SIG-M5 (cell line): ENCODE measurements at regions not wholly inside any gene's neighbourhood (a gene's known extent, or its start where the extent isn't known, plus 50 kb on each side); places are given as distances from the start of the nearest gene placed in this dataset.
"Not testable (repeated sequence)": the region's sequence is repeated elsewhere in the genome, so short reads cannot be mapped to it uniquely, and the experiment has no call there.

Source experiments
- DNase-seq: peaks from one replicate; lab custom pipeline; 2025; lab: John Stamatoyannopoulos, UW

- DNase-seq: no peak
Observed at GRCh38 chr13:50644081-50644871, 199.2 kb downstream of the DLEU7 start.

DNA sequence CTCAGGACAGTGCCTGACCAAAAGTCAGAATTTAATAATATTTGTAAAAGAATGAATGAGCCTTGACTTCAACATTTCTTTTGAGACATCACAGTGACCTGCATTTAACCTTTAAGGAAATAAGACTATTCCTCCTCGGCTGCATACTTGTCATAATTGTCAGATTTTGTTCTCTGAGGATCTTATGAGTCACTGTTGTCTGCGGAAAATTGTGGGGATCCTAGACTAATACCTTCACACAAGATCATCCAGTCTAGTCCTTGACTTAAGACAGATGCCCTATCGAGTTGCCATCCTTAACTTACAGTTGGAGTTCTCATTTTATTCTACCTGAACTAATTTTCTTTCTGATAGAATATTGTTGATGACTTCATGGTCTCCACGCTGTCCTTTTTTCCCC lies 198.4 kb downstream of the DLEU7 start:
- no peak for DNase-seq

DNA sequence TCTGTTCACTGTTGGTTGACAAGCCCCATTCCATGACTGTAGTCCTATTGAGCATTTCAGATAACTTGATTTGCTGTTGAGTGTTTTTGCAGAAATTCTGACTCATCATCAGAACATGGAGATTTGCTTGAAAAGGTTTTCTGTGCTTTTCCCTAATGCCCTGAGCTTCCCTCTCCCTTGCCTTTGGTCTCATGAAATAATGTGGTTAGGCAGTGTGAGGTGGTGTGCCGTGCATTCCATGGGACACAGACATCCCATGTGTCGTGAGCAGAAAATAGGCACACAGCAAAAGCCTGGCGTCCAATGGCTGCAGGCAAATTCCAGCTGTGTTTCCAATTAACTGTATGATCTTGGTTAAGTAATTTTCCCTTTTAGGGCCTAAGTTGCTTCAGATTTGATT lies 197.4 kb downstream of the DLEU7 start:
- no peak for DNase-seq

DNA sequence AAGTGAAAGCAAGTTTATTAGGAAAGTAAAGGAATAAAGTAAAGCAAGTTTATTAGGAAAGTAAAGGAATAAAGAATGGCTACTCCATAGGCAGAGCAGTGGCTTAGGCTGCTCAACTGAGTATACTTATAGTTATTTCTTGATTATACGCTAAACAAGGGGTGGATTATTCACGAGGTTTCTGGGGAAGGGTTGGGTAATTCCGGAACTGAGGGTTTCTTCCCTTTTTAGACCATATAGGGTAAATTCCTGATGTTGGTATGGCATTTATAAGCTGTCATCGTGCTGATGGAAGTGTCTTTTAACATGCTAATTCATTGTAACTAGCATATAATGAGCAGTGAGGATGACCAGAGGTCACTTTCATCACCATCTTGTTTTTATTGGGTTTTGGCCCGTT lies 194.3 kb downstream of the DLEU7 start:
- no peak for DNase-seq

- DNase-seq: no peak
Observed at GRCh38 chr13:50650592-50651504, 192.6 kb downstream of the DLEU7 start.

- no peak for DNase-seq
Observed at GRCh38 chr13:50651922-50652321, 191.6 kb downstream of the DLEU7 start.

DNA sequence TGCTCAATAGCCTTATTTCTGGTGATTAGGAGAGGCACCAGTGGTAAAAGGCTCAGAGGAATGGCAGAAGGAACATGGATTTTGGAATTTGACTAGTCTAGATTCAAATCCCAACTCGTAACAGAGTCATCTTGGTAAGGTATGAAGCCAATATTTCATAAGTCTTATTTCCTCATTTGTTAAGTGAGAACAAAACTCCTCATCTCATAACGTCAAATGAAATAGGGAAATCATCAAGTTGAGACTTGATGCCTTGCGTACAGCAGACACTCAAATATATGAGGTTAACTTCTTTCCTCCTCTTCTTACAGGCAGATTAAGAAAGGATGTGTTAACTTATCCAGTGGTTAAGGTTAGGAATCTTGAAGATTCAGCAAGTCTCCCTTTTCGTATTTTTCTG lies 189.2 kb downstream of the DLEU7 start:
- DNase-seq: no peak

DNA sequence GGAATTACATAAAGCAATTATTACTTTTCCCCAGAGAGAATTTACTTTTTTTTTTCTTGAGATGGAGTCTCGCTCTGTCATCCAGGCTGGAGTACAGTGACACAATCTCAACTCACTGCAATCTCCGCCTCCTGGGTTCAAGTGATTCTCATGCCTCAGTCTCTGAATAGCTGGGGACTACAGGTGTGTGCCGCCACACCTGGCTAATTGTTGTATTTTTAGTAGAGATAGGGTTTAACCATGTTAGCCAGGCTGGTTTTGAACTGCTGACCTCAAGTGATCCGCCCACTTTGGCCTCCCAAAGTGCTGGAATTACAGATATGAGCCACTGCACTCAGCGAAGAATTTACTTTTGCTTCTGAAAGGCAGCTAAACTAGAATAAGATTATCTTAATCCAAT lies 181.6 kb downstream of the DLEU7 start:
- not testable (repeated sequence) for DNase-seq

- DNase-seq: no peak
Observed at GRCh38 chr13:50664951-50665350, 178.5 kb downstream of the DLEU7 start.

DNA sequence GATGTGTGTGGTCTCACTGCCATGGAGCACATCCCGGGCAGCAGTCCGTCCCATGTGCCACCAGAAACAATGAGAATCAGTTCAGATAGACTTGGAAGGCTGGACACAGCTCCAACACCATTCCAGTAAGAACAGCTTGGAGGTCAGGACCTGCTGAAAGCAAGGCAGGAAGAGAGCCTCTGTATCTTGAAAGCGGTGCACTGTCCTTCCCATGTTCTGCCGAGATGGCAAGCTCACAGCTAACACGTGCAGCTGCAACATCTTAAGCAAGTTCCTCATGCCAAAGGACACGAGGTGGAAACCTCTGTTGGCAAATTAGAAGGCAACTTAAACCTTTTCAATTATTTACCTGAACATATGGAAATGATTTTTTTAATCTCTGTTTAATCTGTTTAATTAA lies 175.4 kb downstream of the DLEU7 start:
- no peak for DNase-seq

- DNase-seq: no peak
Observed at GRCh38 chr13:50668691-50669271, 174.7 kb downstream of the DLEU7 start.

DNA sequence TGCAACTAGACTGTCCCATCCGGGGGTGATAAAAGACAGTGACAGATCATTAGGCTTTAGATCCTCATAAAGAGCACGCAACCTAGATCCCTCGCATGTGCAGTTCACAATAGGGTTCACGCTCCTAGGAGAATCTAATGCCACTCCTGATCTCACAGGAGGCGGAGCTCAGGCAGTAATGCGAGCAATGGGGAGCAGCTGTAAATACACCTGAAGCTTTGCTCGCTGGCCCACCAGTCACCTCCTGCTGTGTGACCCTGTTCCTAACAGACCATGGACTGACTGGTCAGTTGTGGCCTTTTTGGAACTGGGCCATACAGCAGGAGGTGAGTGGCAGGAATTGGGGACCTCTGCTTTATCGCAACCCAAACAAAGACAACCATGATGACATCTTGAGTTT lies 173.2 kb downstream of the DLEU7 start:
- DNase-seq: no peak

DNA sequence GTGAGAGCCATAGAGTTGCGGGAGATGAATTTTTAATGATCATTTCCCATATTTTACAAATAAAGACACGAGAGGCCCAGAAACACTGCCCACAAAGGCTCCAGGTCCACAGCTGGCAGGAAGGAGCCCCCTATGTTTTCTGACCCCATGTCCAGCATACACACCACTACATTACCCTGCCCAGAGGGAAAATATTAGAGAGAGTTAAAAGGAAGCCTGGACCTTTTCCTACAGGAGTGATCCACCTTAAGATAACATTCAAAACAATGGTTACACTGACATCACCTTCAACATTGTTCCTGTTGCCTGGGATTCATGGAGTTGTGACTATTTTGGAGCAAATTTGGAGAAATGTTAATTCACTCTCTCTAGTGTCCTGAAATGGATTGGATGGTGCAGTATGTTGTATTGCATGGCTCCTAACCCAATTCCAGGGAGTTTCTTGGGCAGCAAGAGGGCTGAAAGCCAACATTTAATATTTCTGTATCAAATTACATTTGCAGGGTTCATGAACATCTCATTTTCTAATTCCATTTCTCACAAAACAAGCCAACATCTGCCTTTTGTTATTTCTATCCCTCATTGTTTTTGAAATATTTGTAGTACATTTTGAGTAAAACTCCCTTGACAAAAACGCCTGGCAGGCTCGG lies 172.5 kb downstream of the DLEU7 start:
- DNase-seq: no peak

DNA sequence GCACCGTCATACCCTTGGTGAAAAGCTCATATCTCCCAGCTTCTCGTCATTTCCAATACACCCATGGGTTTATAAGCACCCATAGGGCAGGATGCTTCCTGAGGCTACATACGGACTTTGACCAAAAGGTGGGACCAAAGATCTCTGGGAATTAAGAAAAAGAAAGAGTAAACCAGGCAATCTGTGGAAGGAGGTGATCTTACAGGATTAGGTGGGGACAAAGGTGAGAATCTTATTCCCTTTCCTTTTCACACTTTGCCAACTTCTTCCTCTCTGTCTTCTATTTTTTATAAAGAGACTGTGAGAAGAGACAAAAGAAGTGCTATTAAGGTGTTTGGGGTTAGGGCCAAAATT lies 172.0 kb downstream of the DLEU7 start:
- DNase-seq: no peak

DNA sequence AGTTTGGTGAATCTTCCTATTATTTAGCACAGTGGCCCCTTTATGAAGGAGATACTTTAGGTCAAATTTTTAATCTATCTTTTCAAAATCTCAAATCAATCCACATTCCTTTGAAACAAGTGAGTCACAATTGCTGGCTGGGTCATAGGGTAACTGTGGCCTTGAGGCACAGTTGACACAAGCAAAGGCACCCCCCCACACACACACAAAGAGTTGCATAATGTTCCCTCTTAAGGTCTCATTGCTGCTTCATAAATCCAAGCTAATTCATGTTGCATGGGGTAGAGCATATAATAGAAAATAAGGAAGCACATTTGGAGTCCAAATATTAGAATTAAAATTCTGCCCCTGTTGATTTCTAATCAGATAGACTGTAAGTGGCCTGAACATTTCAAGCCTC lies 171.5 kb downstream of the DLEU7 start:
- DNase-seq: no peak

GRCh38 chr13:50675651-50676050 lies 167.8 kb downstream of the DLEU7 start:
- DNase-seq: no peak

- DNase-seq: no peak
Observed at GRCh38 chr13:50676602-50677001, 166.9 kb downstream of the DLEU7 start.

- DNase-seq: no peak
Observed at GRCh38 chr13:50677258-50677657, 166.2 kb downstream of the DLEU7 start.

GRCh38 chr13:50677687-50678463 lies 165.6 kb downstream of the DLEU7 start:
- no peak for DNase-seq

DNA sequence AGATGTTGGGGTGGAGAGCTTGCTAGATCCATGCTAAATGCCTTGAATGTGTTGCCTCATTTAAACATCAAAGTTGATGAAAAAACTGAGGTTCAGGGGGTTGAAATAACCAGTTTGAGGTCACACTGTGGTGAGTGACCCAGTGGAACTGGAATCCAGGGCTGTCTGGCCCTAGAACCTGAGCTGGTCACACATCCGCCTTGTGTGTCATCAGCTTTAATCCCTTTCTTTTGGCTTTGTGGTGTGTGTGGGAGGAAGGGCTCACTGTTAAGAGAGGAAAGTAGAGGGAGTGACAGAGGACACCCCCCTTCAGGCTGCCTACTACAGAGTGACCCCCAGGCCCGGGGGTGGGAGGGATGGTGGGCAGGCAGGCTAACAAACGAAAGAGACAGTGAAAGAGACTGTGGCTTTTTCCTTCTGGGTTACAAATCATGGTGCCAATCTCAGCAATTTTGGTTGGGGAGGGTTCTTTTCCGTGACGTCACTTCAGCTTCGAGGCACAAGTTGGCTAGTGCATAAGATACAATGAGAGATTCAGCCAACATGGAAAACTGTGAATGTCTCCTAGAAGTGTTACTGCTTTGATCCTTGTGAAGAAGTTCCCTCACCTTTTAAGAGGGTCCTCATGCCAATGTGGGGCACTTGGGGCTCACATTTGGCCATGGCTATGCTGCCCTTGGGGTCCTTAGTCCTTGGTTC lies 164.9 kb downstream of the DLEU7 start:
- DNase-seq: no peak

- DNase-seq: no peak
Observed at GRCh38 chr13:50679321-50679720, 164.2 kb downstream of the DLEU7 start.
